GM23338 (cell line): ENCODE measurements at regions not wholly inside any gene's neighbourhood (a gene's known extent, or its start where the extent isn't known, plus 50 kb on each side); places are given as distances from the start of the nearest gene placed in this dataset.

Experiments used
- CTCF ChIP-seq, 2 experiments: fragments of 200-600 bp in 1 of 2; sonication (generic) in 1 of 2; conservative IDR thresholded peaks; 2 replicates each; pipeline versions ENCODE4 v1.5.1 to v1.6.1; 2016 to 2017; ENCODE audit warnings: antibody characterized with exemption in 2 of 2, low read depth in 2 of 2, mild to moderate bottlenecking in 2 of 2, moderate library complexity in 1 of 2
- EZH2 ChIP-seq: fragments of 200-600 bp; sonication (generic); IDR thresholded peaks from one replicate; pipeline ENCODE4 v1.8.0; 2017; ENCODE audit warnings: antibody characterized with exemption, mild to moderate bottlenecking, low read depth; ENCODE audit not compliant: unreplicated experiment
- TF ChIP-seq, protein P1 (sequence below): IDR thresholded peaks from one replicate; pipeline ENCODE4 v1.6.1; 2018; ENCODE audit warnings: antibody characterized with exemption; ENCODE audit not compliant: unreplicated experiment

GRCh38 chr6:133099573-133099972, 141.6 kb upstream of the EYA4 start:
- TF ChIP-seq EZH2: no peak
- no peak for TF ChIP-seq CTCF (conservative IDR thresholded peaks at IDR 0.05; ENCODE audit: low read depth in 2 of 2)
- TF ChIP-seq, protein P1, sequence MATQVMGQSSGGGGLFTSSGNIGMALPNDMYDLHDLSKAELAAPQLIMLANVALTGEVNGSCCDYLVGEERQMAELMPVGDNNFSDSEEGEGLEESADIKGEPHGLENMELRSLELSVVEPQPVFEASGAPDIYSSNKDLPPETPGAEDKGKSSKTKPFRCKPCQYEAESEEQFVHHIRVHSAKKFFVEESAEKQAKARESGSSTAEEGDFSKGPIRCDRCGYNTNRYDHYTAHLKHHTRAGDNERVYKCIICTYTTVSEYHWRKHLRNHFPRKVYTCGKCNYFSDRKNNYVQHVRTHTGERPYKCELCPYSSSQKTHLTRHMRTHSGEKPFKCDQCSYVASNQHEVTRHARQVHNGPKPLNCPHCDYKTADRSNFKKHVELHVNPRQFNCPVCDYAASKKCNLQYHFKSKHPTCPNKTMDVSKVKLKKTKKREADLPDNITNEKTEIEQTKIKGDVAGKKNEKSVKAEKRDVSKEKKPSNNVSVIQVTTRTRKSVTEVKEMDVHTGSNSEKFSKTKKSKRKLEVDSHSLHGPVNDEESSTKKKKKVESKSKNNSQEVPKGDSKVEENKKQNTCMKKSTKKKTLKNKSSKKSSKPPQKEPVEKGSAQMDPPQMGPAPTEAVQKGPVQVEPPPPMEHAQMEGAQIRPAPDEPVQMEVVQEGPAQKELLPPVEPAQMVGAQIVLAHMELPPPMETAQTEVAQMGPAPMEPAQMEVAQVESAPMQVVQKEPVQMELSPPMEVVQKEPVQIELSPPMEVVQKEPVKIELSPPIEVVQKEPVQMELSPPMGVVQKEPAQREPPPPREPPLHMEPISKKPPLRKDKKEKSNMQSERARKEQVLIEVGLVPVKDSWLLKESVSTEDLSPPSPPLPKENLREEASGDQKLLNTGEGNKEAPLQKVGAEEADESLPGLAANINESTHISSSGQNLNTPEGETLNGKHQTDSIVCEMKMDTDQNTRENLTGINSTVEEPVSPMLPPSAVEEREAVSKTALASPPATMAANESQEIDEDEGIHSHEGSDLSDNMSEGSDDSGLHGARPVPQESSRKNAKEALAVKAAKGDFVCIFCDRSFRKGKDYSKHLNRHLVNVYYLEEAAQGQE: no peak
